Nephron progenitor cell (in vitro differentiated cells): ENCODE measurements at regions not wholly inside any gene's neighbourhood (a gene's known extent, or its start where the extent isn't known, plus 50 kb on each side); places are given as distances from the start of the nearest gene placed in this dataset.

Experiments used
- DNase-seq: peaks from one replicate; pipeline ENCODE4 v3.0.0; 2021
- H3K27ac Mint-ChIP-seq: 2 replicates; pipeline ENCODE4 v1.8.0; 2021; ENCODE audit warnings: mild to moderate bottlenecking, moderate library complexity, mixed read lengths
- H3K27me3 Mint-ChIP-seq: 2 replicates; pipeline ENCODE4 v1.8.0; 2021; ENCODE audit warnings: mild to moderate bottlenecking, low read depth, mixed read lengths; ENCODE audit not compliant: poor library complexity
- H3K36me3 Mint-ChIP-seq: 2 replicates; pipeline ENCODE4 v1.8.0; 2021; ENCODE audit warnings: low read depth, mixed read lengths
- H3K4me1 Mint-ChIP-seq: 2 replicates; pipeline ENCODE4 v1.8.0; 2021; ENCODE audit warnings: mixed read lengths
- H3K4me3 Mint-ChIP-seq: 2 replicates; pipeline ENCODE4 v1.8.0; 2021; ENCODE audit warnings: mild to moderate bottlenecking, moderate library complexity, mixed read lengths
- H3K9me3 Mint-ChIP-seq: 2 replicates; pipeline ENCODE4 v1.8.0; 2021; ENCODE audit warnings: mild to moderate bottlenecking, moderate library complexity, mixed read lengths
- TF ChIP-seq, protein P1 (sequence below): fragments of 200-600 bp; sonication (generic); IDR thresholded peaks from 2 replicates; pipeline ENCODE4 v1.5.0; 2021; ENCODE audit warnings: antibody characterized with exemption

DNA sequence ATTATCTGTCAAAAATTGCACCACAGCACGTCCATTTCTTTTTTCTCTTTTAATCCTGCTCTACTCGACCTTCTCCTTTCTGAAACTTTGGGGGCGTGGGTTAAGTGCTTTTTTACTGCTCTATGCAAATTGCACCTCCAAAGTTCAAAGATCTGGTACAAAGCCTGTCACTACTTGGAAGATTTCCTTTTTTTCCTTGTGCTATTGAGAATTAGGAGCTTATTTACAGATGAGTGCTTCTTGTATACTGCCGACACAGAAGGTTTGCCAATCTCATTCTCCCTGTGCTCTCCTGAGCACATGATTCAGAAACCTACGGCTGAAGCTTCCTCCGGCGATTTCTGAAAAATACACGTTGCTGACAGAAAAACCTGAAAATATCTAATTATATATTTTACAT is 94.8 kb downstream of the TEX29 start:
- no peak overlapping the region for H3K4me3 Mint-ChIP-seq
- peaks cover 9% of the 10 kb centered on the region for H3K4me1 Mint-ChIP-seq
- H3K9me3 Mint-ChIP-seq, result no peaks in the 10 kb centered on the region
- H3K27me3 Mint-ChIP-seq, result peaks cover 29% of the 10 kb centered on the region
- no peak for DNase-seq
- no peak overlapping the region for H3K27ac Mint-ChIP-seq
- TF ChIP-seq, protein P1, sequence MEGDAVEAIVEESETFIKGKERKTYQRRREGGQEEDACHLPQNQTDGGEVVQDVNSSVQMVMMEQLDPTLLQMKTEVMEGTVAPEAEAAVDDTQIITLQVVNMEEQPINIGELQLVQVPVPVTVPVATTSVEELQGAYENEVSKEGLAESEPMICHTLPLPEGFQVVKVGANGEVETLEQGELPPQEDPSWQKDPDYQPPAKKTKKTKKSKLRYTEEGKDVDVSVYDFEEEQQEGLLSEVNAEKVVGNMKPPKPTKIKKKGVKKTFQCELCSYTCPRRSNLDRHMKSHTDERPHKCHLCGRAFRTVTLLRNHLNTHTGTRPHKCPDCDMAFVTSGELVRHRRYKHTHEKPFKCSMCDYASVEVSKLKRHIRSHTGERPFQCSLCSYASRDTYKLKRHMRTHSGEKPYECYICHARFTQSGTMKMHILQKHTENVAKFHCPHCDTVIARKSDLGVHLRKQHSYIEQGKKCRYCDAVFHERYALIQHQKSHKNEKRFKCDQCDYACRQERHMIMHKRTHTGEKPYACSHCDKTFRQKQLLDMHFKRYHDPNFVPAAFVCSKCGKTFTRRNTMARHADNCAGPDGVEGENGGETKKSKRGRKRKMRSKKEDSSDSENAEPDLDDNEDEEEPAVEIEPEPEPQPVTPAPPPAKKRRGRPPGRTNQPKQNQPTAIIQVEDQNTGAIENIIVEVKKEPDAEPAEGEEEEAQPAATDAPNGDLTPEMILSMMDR, result no peak
- no peaks in the 10 kb centered on the region for H3K36me3 Mint-ChIP-seq

DNA sequence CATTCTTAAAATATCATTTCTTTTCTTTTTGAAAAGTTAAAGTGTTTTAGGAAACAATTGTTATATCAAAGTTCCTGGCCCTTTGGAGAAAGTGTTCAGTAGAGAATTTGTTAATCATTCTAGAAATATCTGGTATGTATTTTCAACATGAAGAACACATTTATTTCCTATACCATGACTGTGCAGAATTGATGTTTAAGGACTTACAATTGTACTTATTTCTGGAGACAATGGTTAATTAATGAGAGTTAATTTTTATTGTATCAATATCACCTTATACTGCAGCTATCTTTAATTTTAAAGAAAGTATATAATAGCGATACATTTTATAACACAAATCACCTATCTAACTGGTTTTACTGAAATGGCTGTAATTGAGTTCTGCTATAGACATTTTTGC is 95.3 kb downstream of the TEX29 start:
- Mint-ChIP-seq H3K4me1 (peaks cover 9% of the 10 kb centered on the region), H3K36me3 (no peaks in the 10 kb centered on the region), H3K27me3 (peaks cover 29% of the 10 kb centered on the region), H3K27ac (no peak overlapping the region), H3K4me3 (no peak overlapping the region), H3K9me3 (no peaks in the 10 kb centered on the region)
- TF ChIP-seq, protein P1, result no peak
- DNase-seq, result no peak

DNA sequence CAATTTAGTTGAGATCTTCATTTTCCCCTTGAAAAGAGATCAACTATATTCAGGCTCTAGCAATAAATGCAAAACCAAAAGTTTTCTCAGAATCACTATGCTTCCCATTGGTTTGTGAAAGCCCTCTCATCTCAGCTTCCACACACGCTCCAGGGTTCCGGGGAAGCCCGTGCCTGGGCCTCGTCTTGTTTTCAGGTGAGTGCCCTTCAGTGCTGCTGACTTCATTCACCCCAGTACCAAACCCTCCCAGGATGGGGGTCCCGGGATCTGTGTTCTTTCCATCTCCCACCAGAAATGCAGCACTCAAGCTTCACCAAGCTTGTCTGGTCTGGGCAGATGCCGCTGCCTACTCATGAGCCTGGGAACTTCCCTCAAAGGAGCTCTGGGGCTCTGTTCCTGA is 97.7 kb downstream of the TEX29 start:
- H3K4me3 Mint-ChIP-seq, result no peak overlapping the region
- no peak for DNase-seq
- no peak overlapping the region for H3K27ac Mint-ChIP-seq
- no peaks in the 10 kb centered on the region for H3K9me3 Mint-ChIP-seq
- no peaks in the 10 kb centered on the region for H3K4me1 Mint-ChIP-seq
- H3K36me3 Mint-ChIP-seq, result no peaks in the 10 kb centered on the region
- TF ChIP-seq, protein P1, result no peak
- peaks cover 18% of the 10 kb centered on the region for H3K27me3 Mint-ChIP-seq

DNA sequence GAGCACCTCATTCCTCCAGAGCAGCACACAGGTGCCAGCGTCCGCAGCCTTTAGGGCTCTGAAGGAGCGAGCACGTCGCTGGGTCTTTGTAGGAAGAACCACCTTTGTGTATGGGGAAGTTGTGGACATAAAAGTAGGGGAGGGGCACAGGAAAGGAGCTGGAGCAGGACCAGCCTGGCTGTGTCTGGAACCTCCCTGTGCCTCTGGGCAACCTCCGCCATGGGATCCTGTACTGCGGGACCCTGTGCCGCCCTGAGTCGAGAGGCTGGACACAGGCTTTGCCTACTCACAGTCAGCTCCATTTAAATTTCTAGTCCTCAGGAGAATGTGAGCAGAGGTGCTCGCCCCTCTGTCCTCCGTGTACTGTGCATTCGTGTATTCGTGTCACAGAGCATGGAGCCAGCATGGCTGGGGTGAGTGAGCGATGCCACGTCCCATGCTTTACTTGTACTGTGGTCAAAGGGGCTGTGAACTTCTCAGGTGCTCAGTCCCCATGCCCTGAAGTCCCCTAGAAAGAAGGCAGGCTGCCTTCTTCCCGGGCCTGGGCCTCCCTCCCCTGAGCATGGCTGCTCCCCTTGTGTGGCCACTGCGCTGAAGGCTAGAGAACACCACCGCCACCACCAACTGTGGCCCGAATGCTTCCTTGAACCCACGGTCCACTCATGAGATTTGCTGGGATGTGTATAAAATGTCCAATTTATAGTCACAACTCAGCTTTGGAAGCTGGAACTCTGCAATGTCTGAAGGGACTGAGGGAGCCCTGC is 99.9 kb downstream of the TEX29 start:
- no peak overlapping the region for H3K4me3 Mint-ChIP-seq
- H3K9me3 Mint-ChIP-seq, result no peaks in the 10 kb centered on the region
- H3K4me1 Mint-ChIP-seq, result peaks cover 17% of the 10 kb centered on the region
- no peaks in the 10 kb centered on the region for H3K36me3 Mint-ChIP-seq
- H3K27ac Mint-ChIP-seq, result no peak overlapping the region
- peaks cover 7% of the 10 kb centered on the region for H3K27me3 Mint-ChIP-seq
- TF ChIP-seq, protein P1, result no peak
- no peak for DNase-seq

DNA sequence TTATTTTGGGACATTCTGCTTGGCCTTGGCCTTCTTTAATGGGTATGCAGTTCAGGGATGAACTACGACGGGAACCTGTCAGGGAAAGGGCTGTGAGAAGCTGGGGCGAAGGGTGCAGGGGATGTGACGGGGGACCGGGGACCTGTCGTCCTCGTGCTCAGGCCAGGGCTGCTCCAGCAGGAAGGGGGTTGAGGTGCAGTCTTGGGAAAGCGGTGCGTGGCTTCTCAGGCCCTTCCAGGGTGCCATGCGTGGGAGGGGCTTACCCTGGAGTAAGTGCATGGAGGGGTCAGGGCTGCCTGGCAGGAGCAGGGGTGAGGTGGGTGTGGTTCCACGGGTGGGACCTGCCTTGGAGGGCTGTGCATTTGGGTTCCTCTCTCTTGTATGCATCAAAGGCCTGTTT is 100.8 kb downstream of the TEX29 start:
- Mint-ChIP-seq H3K4me1 (peaks cover 17% of the 10 kb centered on the region), H3K27ac (no peak overlapping the region), H3K27me3 (peaks cover 11% of the 10 kb centered on the region), H3K36me3 (no peaks in the 10 kb centered on the region), H3K4me3 (no peak overlapping the region), H3K9me3 (no peaks in the 10 kb centered on the region)
- TF ChIP-seq, protein P1, result no peak
- DNase-seq, result no peak

DNA sequence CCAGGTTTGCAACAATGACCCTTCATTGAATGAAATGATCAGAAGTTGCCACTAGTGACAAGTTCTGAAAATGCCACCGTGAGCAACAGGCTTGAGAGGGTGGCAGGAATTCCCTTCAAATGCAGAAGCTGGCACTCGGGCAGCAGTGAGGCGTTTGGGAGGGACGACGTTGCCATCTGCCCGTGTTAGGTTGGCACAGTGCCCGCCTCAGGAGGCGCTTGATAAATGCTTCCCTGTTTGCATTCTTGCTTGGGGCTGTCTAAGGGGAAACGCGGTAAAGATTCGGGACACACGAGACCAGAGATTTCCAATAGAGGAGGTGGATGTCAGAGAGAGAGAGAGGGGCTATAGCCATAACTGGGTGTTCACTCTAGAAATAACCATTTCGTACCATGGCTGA is 101.9 kb downstream of the TEX29 start:
- Mint-ChIP-seq H3K4me1 (peaks cover 17% of the 10 kb centered on the region), H3K27ac (no peak overlapping the region)
- DNase-seq, result no peak

More for the DNA sequence above, 101.9 kb downstream of the TEX29 start:
- TF ChIP-seq, protein P1, result no peak
- Mint-ChIP-seq H3K36me3 (no peaks in the 10 kb centered on the region), H3K27me3 (peaks cover 14% of the 10 kb centered on the region), H3K9me3 (no peaks in the 10 kb centered on the region), H3K4me3 (no peak overlapping the region)
